Astrocyte of the spinal cord (primary cell): ENCODE measurements at regions not wholly inside any gene's neighbourhood (a gene's known extent, or its start where the extent isn't known, plus 50 kb on each side); places are given as distances from the start of the nearest gene placed in this dataset.

ENCODE experiments used
- DNase-seq: peaks from one replicate; pipeline ENCODE4 v3.0.0; 2011; ENCODE audit warnings: low read depth, low spot score
- H3K4me3 ChIP-seq: 2 replicates; pipeline ENCODE4 v1.5.1; 2011; ENCODE audit warnings: low read depth, mild to moderate bottlenecking, low read length, moderate library complexity
- in situ Hi-C: cut with HindIII; loops from 2 replicates; pipeline ENCODE4 v1.10.0; 2017; ENCODE audit warnings: low sequenced_read_pairs
- TF ChIP-seq, protein P1 (sequence below): IDR thresholded peaks from 2 replicates; pipeline ENCODE4 v1.5.1; 2012; ENCODE audit warnings: low read depth, mild to moderate bottlenecking, low read length, inconsistent platforms

DNA sequence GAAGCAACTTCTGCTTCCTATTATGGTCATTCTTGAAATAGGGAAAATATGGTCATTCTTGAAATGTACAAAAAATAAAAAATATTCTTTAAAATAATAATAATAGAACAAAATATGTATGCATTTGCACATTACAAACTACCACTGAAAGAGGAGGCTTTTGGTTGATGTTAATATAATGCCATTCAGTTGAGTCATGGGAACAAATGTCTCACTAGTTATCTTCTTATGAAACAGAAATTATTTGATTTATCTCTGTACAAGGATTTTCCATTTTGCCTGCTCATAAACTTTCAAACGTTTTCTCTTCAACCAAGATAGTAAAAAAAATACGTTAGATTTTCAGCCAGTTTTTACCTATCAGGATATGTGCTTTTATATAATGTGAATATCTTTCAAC lies 1662.7 kb downstream of the OTOL1 start:
- TF ChIP-seq, protein P1, sequence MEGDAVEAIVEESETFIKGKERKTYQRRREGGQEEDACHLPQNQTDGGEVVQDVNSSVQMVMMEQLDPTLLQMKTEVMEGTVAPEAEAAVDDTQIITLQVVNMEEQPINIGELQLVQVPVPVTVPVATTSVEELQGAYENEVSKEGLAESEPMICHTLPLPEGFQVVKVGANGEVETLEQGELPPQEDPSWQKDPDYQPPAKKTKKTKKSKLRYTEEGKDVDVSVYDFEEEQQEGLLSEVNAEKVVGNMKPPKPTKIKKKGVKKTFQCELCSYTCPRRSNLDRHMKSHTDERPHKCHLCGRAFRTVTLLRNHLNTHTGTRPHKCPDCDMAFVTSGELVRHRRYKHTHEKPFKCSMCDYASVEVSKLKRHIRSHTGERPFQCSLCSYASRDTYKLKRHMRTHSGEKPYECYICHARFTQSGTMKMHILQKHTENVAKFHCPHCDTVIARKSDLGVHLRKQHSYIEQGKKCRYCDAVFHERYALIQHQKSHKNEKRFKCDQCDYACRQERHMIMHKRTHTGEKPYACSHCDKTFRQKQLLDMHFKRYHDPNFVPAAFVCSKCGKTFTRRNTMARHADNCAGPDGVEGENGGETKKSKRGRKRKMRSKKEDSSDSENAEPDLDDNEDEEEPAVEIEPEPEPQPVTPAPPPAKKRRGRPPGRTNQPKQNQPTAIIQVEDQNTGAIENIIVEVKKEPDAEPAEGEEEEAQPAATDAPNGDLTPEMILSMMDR, result no peak
- in situ Hi-C loops, result no loop called here
- no peak for DNase-seq
- H3K4me3 ChIP-seq, result no peak overlapping the region

DNA sequence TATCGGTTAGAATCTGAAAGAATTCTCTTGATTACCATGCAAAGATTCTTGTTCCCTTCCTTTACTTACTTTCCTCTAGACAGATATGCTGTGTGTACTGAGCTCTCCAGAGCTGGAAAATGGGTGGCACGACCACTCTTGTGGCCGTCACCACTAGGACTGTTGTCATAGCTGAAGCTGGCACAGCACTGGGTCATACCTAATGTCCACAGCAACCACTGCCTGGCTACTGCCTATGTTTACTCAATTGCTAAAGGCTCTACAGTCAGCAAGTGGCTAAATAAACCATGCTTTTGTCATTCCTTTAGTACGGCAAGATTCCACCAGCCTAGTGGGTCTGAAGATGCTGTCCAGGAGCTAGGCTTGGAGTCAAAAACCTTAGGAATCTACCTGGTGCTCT lies 1643.0 kb downstream of the OTOL1 start:
- DNase-seq, result no peak
- in situ Hi-C loops, result no loop called here
- TF ChIP-seq, protein P1, result no peak
- no peak overlapping the region for H3K4me3 ChIP-seq

DNA sequence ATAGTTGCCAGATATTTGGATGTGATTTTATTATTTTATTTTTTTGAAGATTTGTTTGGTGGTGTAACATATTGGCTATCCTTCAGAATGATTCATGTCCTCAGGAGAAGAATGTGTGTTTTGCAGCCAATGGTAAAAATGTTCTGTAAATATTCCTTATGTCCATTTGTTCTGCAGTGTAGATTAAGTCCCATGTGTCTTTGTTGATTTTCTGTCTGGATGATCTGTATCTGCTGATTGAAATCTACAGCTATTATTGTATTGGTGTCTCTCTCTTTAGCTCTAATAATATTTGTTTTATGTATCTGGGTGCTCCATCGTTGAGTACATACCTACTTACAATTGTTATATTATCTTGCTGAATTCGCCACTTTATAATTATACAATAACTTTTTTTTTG lies 1641.7 kb downstream of the OTOL1 start:
- TF ChIP-seq, protein P1, result no peak
- DNase-seq, result no peak
- in situ Hi-C loops, result no loop called here
- no peak overlapping the region for H3K4me3 ChIP-seq

GRCh38 chr3:163132111-163132510 lies 1635.5 kb downstream of the OTOL1 start:
- H3K4me3 ChIP-seq, result no peak overlapping the region
- TF ChIP-seq, protein P1, result no peak
- no peak for DNase-seq
- in situ Hi-C loops, result no loop called here

DNA sequence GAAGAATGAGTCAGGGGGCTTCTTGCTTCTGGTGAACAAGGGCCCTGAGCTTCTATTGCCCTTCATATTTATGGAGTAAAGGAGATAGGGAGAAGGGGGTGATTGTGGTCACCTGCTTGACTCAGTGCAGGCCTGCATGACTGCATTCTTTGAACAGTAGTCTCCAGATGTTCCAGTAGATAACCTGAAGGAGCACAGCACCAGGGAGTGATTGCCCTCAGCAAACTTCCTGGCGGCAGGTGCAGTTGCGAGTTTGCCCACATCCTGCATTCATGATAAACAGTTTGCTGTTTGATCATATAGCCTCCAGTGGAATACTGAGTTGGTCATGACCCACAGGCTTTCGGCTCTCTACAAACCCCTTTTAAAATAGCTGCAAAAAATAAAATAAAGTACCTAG lies 1632.7 kb downstream of the OTOL1 start:
- H3K4me3 ChIP-seq, result no peak overlapping the region
- DNase-seq, result no peak
- TF ChIP-seq, protein P1, result no peak
- in situ Hi-C loops, result no loop called here

DNA sequence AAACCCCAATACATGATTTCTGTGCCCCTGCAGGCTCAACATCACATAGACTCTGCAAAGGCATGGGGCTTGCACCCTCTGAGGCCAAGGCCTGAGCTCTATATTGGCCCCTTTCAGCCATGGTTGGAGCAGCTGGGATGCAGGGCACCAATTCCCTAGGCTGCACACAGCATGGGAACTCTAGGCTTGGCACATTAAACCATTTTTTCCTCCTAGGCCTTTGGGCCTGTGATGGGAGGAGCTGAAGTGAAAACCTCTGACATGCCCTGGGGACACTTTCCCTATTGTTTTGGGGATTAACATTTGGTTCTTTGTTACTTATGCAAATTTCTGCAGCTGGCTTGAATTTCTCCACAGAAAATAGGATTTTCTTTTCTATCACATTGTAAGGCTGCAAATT lies 1629.5 kb downstream of the OTOL1 start:
- H3K4me3 ChIP-seq, result no peak overlapping the region
- TF ChIP-seq, protein P1, result no peak
- no peak for DNase-seq
- in situ Hi-C loops, result no loop called here
